B cell (primary cell): ENCODE measurements at regions not wholly inside any gene's neighbourhood (a gene's known extent, or its start where the extent isn't known, plus 50 kb on each side); places are given as distances from the start of the nearest gene placed in this dataset.

Experiments used
- ATAC-seq: fragments of 200-7000 bp; cut with Tn5 transposase; one replicate; pipeline ENCODE4 v1.10.0; 2021; ENCODE audit warnings: low read depth, mild to moderate bottlenecking, moderate number of reproducible peaks, moderate library complexity
- CTCF ChIA-PET: fragments of 350-600 bp; sonication (Branson Sonifier 250); formaldehyde crosslinking; loops from one replicate; lab custom pipeline; 2021; ENCODE audit warnings: antibody characterized with exemption, inconsistent platforms; lab: Charles Lee
- POLR2A ChIA-PET: fragments of 350-600 bp; sonication (Branson Sonifier 250); formaldehyde crosslinking; loops from one replicate; lab custom pipeline; 2021; ENCODE audit warnings: antibody characterized with exemption; lab: Charles Lee
- DNase-seq: peaks from one replicate; pipeline ENCODE4 v3.0.0; 2013
- H2AFZ ChIP-seq: 2 replicates; pipeline ENCODE4 v1.6.1; 2012; ENCODE audit warnings: mild to moderate bottlenecking, low read depth, low read length; ENCODE audit not compliant: insufficient read depth, poor library complexity, severe bottlenecking
- H3K27ac ChIP-seq, 2 donors: 1 replicate in 1 of 2; 2 replicates in 1 of 2; pipeline ENCODE4 v1.5.1; 2012 to 2013; ENCODE audit warnings: low read length in 2 of 2, mild to moderate bottlenecking in 2 of 2, moderate library complexity in 1 of 2
- H3K27me3 ChIP-seq, 4 experiments: fragments of 200-600 bp in 1 of 4; sonication (generic) in 1 of 4; replicated peaks in 1 of 4; 1 replicate in 2 of 4; 2 replicates in 2 of 4; pipeline versions ENCODE4 v1.6.1 to v1.7.0; 2013 to 2016; ENCODE audit warnings: low read length in 3 of 4, mild to moderate bottlenecking in 2 of 4, mixed read lengths in 1 of 4, moderate library complexity in 1 of 4; ENCODE audit not compliant: insufficient read depth in 4 of 4, control insufficient read depth in 3 of 4; ENCODE audit errors: control extremely low read depth in 1 of 4
- H3K36me3 ChIP-seq, 2 experiments: replicated peaks in 1 of 2; 1 replicate in 1 of 2; 2 replicates in 1 of 2; pipeline versions ENCODE4 v1.6.1 to v1.7.1; 2013; ENCODE audit warnings: low read length in 1 of 2; ENCODE audit not compliant: insufficient read depth in 2 of 2, control insufficient read depth in 1 of 2; ENCODE audit errors: control extremely low read depth in 1 of 2, extremely low read depth in 1 of 2
- H3K4me1 ChIP-seq, 2 donors: fragments of 200-600 bp in 1 of 2; sonication (generic) in 1 of 2; 1 replicate in 1 of 2; 2 replicates in 1 of 2; pipeline versions ENCODE4 v1.5.1 to v1.6.1; 2013 to 2017; ENCODE audit warnings: low read length in 2 of 2; ENCODE audit not compliant: control insufficient read depth in 2 of 2, insufficient read depth in 2 of 2
- H3K4me2 ChIP-seq: replicated peaks from 2 replicates; pipeline ENCODE3; 2012; ENCODE audit warnings: mild to moderate bottlenecking, low read depth, low read length; ENCODE audit not compliant: poor library complexity, severe bottlenecking
- H3K4me3 ChIP-seq, 5 experiments: fragments of 200-600 bp in 1 of 5; sonication (generic) in 1 of 5; 1 replicate in 3 of 5; 2 replicates in 2 of 5; pipeline versions ENCODE4 v1.5.1 to v1.7.0; 2011 to 2016; ENCODE audit warnings: low read length in 4 of 5, mild to moderate bottlenecking in 4 of 5, low read depth in 2 of 5, control low read depth in 1 of 5, moderate library complexity in 1 of 5; ENCODE audit not compliant: insufficient read depth in 1 of 5; ENCODE audit errors: control extremely low read depth in 1 of 5, extremely low read depth in 1 of 5
- H3K79me2 ChIP-seq: fragments of 200-600 bp; sonication (generic); one replicate; pipeline ENCODE4 v1.6.0; 2016; ENCODE audit warnings: low read length; ENCODE audit not compliant: control insufficient read depth, insufficient read depth
- H3K9ac ChIP-seq: fragments of 200-600 bp; sonication (generic); 2 replicates; pipeline ENCODE4 v1.6.1; 2017; ENCODE audit warnings: mild to moderate bottlenecking, low read length, moderate library complexity
- H3K9me3 ChIP-seq, 3 donors: one replicate each; pipeline versions ENCODE4 v1.6.1 to v1.7.1; 2013; ENCODE audit warnings: low read length in 2 of 3; ENCODE audit not compliant: control insufficient read depth in 2 of 3, insufficient read depth in 1 of 3; ENCODE audit errors: control extremely low read depth in 1 of 3
- H4K20me1 ChIP-seq: 2 replicates; pipeline ENCODE4 v1.6.0; 2012; ENCODE audit warnings: mild to moderate bottlenecking, low read length; ENCODE audit not compliant: insufficient read depth, control insufficient read depth, poor library complexity, severe bottlenecking
- H3K27ac Mint-ChIP-seq: one replicate; pipeline ENCODE4 v1.8.0; 2021; ENCODE audit warnings: mixed read lengths
- H3K27me3 Mint-ChIP-seq: one replicate; pipeline ENCODE4 v1.8.0; 2021; ENCODE audit warnings: mixed read lengths
- H3K4me1 Mint-ChIP-seq: one replicate; pipeline ENCODE4 v1.8.0; 2021; ENCODE audit warnings: mixed read lengths
- H3K4me3 Mint-ChIP-seq: one replicate; pipeline ENCODE4 v1.8.0; 2021; ENCODE audit warnings: mixed read lengths
- H3K9me3 Mint-ChIP-seq: one replicate; pipeline ENCODE4 v1.8.0; 2022; ENCODE audit warnings: mixed read lengths; ENCODE audit not compliant: insufficient read depth
- CTCF ChIP-seq: fragments of 200-600 bp; IDR thresholded peaks from one replicate; pipeline ENCODE4 v1.8.0; 2022; ENCODE audit warnings: antibody characterized with exemption, mild to moderate bottlenecking
- EZH2 ChIP-seq: IDR thresholded peaks from 2 replicates; pipeline ENCODE4 v1.6.1; 2012; ENCODE audit warnings: borderline replicate concordance, low read depth, mild to moderate bottlenecking, moderate library complexity, low read length; ENCODE audit not compliant: insufficient read depth, poor library complexity, severe bottlenecking
- WGBS: methylation state at CpG from one replicate; pipeline ENCODE4 v1.1.5; 2013; ENCODE audit warnings: missing lambda C conversion rate; ENCODE audit not compliant: insufficient coverage; 5-methylcytosine and 5-hydroxymethylcytosine counted together
- intact Hi-C: fragments of 100-400 bp; cut with micrococcal nuclease; formaldehyde crosslinking; loops from one replicate; pipeline ENCODE4 v1.10.0; 2022

- no CpG with 5 or more reads among the region's 3 CpGs for WGBS
- DNase-seq (no peak), ATAC-seq (no peak)
- Mint-ChIP-seq H3K27ac (no peak overlapping the region), H3K9me3 (peaks cover 1% of the 10 kb centered on the region), H3K4me1 (no peaks in the 10 kb centered on the region), H3K27me3 (no peaks in the 10 kb centered on the region), H3K4me3 (no peak overlapping the region)
- CTCF ChIA-PET, result no interaction called here
- Histone ChIP-seq H3K4me2 (no peak overlapping the region), H3K27me3 (no peaks in the 10 kb centered on the region), H3K79me2 (no peaks in the 10 kb centered on the region), H3K9me3 (peaks cover 0 to 18% (median 0%) of the 10 kb centered on the region in 3 donors), H3K36me3 (no peaks in the 10 kb centered on the region), H2AFZ (no peak overlapping the region), H3K27ac (no peak overlapping the region), H3K9ac (no peak overlapping the region), H3K4me3 (no peak overlapping the region), H3K4me1 (no peaks in the 10 kb centered on the region), H4K20me1 (no peaks in the 10 kb centered on the region)
- TF ChIP-seq EZH2 (no peak), CTCF (no peak)
- POLR2A ChIA-PET, result no interaction called here
- intact Hi-C loops, result no loop called here
Measured at GRCh38 chr12:129959889-129960288, 56.1 kb upstream of the TMEM132D start.

- no peak overlapping the region for H3K27ac Mint-ChIP-seq
- Histone ChIP-seq H3K79me2 (no peaks in the 10 kb centered on the region), H3K9me3 (peaks cover 0 to 24% (median 0%) of the 10 kb centered on the region in 3 donors), H3K4me1 (no peaks in the 10 kb centered on the region), H3K4me3 (no peak overlapping the region), H3K27me3 (no peaks in the 10 kb centered on the region), H4K20me1 (no peaks in the 10 kb centered on the region), H3K4me2 (no peak overlapping the region), H3K27ac (no peak overlapping the region), H3K36me3 (no peaks in the 10 kb centered on the region), H3K9ac (no peak overlapping the region), H2AFZ (no peak overlapping the region)
- H3K4me1 Mint-ChIP-seq, result no peaks in the 10 kb centered on the region
- CTCF ChIA-PET, result no interaction called here
- H3K4me3 Mint-ChIP-seq, result no peak overlapping the region
- H3K27me3 Mint-ChIP-seq, result no peaks in the 10 kb centered on the region
- DNase-seq (no peak), ATAC-seq (no peak)
- peaks cover 1% of the 10 kb centered on the region for H3K9me3 Mint-ChIP-seq
- intact Hi-C loops, result no loop called here
- 92% methylated on average over 2 of the region's 4 CpGs for WGBS
- POLR2A ChIA-PET, result no interaction called here
- TF ChIP-seq EZH2 (no peak), CTCF (no peak)
Measured at GRCh38 chr12:129961091-129961490, 57.3 kb upstream of the TMEM132D start.
